Vagina (tissue), 2 donors: ENCODE measurements at regions not wholly inside any gene's neighbourhood (a gene's known extent, or its start where the extent isn't known, plus 50 kb on each side); places are given as distances from the start of the nearest gene placed in this dataset.

ENCODE experiments used
- POLR2AphosphoS5 ChIP-seq, 2 donors: sonication (generic); formaldehyde crosslinking; IDR thresholded peaks; one replicate each; pipeline ENCODE4 v1.9.0; 2017; ENCODE audit warnings: antibody characterized with exemption in 2 of 2, mild to moderate bottlenecking in 2 of 2, low read depth in 1 of 2; ENCODE audit not compliant: insufficient read depth in 1 of 2
- TF ChIP-seq, protein P1 (sequence below), 3 experiments: fragments of 450-650 bp in 2 of 3; fragments of 200-600 bp in 1 of 3; sonication (generic) in 1 of 3; IDR thresholded peaks; one replicate each; pipeline ENCODE4 v1.5.1; 2017 to 2019; ENCODE audit warnings: antibody characterized with exemption in 3 of 3, mild to moderate bottlenecking in 2 of 3, moderate library complexity in 2 of 3

DNA sequence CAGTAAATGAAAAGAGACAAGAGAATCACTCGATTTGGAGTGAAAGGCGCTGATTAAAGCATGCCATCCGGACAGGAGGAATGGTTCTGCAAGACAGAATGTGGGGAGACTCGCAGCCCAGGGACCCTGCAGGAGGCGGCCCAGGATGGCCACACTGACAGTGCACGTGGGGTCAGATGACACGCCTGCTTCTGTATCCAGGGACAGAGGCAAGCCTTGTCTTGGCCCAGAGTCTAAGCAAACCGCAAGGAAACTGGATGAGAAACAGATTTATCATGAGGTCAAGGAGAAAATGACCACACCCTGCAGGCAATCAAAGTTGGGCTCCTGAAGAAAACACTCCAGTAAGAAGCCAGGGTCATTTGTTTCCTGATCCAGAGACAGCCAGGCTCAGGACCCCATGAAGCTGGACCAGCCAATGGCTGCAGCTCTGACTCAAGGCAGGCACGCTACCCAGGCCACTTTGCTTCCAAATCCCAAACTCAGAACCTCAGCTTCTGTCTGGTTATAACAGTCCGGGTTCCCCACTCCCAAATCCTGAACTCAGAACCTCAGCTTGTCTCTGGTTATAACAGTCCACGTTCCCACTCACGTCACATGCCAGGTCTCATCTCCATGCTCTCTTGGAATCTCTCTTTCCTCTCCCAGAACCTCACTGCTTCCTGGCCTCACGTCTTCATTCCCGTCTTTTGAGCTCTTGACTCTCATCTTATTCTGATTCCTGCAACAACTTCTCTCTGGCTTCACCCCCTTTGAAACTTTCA, 144.9 kb upstream of the THBS2 start:
- no peak for TF ChIP-seq POLR2AphosphoS5 (IDR thresholded peaks at IDR 0.05; ENCODE audit: insufficient read depth in 1 of 2, low read depth in 1 of 2)
- TF ChIP-seq, protein P1, sequence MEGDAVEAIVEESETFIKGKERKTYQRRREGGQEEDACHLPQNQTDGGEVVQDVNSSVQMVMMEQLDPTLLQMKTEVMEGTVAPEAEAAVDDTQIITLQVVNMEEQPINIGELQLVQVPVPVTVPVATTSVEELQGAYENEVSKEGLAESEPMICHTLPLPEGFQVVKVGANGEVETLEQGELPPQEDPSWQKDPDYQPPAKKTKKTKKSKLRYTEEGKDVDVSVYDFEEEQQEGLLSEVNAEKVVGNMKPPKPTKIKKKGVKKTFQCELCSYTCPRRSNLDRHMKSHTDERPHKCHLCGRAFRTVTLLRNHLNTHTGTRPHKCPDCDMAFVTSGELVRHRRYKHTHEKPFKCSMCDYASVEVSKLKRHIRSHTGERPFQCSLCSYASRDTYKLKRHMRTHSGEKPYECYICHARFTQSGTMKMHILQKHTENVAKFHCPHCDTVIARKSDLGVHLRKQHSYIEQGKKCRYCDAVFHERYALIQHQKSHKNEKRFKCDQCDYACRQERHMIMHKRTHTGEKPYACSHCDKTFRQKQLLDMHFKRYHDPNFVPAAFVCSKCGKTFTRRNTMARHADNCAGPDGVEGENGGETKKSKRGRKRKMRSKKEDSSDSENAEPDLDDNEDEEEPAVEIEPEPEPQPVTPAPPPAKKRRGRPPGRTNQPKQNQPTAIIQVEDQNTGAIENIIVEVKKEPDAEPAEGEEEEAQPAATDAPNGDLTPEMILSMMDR (IDR thresholded peaks at IDR 0.05) = no peak
